ENCODE measurements at regions not wholly inside any gene's neighbourhood (a gene's known extent, or its start where the extent isn't known, plus 50 kb on each side); places are given as distances from the start of the nearest gene placed in this dataset.

DNA sequence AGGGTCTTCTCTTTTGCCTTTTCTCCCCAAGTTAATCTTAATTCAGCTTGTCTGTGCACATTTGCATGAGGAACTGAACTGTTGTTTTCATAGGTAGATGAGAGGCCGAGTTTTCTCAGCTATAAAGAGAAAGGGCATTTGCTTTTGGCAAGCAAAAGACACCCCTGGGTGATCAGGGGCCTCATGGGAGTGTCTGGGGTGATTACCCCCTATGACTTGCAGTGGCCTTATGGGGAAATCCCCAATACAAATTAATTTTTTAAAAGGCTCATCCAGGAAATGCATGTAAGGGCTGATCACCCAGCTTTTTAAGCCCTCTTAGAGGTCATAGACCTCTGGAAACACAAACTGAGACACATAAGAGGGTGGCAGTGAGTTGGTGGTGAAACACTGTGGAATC lies 56.4 kb upstream of the HMX1 start:
- no peak overlapping the region for H3K4me2 ChIP-seq (ENCODE audit: insufficient read depth, low read length)
- no peak for TF ChIP-seq SIX5 (IDR thresholded peaks at IDR 0.05; ENCODE audit: borderline replicate concordance in 1 of 2, insufficient read depth in 1 of 2, low read depth in 1 of 2, low read length in 2 of 2)
- no peak for TF ChIP-seq ZKSCAN8 (CRISPR knock-in tag; IDR thresholded peaks at IDR 0.05)
- TF ChIP-seq TBP (optimal IDR thresholded peaks at IDR 0.05; ENCODE audit: low read depth, low read length), result no peak
- TF ChIP-seq, protein P1, sequence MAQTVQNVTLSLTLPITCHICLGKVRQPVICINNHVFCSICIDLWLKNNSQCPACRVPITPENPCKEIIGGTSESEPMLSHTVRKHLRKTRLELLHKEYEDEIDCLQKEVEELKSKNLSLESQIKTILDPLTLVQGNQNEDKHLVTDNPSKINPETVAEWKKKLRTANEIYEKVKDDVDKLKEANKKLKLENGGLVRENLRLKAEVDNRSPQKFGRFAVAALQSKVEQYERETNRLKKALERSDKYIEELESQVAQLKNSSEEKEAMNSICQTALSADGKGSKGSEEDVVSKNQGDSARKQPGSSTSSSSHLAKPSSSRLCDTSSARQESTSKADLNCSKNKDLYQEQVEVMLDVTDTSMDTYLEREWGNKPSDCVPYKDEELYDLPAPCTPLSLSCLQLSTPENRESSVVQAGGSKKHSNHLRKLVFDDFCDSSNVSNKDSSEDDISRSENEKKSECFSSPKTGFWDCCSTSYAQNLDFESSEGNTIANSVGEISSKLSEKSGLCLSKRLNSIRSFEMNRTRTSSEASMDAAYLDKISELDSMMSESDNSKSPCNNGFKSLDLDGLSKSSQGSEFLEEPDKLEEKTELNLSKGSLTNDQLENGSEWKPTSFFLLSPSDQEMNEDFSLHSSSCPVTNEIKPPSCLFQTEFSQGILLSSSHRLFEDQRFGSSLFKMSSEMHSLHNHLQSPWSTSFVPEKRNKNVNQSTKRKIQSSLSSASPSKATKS (CRISPR knock-in tag; IDR thresholded peaks at IDR 0.05), result no peak
- no peak for TF ChIP-seq HDAC2 (IDR thresholded peaks at IDR 0.05)
- TF ChIP-seq, protein P2, sequence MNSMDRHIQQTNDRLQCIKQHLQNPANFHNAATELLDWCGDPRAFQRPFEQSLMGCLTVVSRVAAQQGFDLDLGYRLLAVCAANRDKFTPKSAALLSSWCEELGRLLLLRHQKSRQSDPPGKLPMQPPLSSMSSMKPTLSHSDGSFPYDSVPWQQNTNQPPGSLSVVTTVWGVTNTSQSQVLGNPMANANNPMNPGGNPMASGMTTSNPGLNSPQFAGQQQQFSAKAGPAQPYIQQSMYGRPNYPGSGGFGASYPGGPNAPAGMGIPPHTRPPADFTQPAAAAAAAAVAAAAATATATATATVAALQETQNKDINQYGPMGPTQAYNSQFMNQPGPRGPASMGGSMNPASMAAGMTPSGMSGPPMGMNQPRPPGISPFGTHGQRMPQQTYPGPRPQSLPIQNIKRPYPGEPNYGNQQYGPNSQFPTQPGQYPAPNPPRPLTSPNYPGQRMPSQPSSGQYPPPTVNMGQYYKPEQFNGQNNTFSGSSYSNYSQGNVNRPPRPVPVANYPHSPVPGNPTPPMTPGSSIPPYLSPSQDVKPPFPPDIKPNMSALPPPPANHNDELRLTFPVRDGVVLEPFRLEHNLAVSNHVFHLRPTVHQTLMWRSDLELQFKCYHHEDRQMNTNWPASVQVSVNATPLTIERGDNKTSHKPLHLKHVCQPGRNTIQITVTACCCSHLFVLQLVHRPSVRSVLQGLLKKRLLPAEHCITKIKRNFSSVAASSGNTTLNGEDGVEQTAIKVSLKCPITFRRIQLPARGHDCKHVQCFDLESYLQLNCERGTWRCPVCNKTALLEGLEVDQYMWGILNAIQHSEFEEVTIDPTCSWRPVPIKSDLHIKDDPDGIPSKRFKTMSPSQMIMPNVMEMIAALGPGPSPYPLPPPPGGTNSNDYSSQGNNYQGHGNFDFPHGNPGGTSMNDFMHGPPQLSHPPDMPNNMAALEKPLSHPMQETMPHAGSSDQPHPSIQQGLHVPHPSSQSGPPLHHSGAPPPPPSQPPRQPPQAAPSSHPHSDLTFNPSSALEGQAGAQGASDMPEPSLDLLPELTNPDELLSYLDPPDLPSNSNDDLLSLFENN (IDR thresholded peaks at IDR 0.05; ENCODE audit: low read depth in 2 of 2, low read length in 2 of 2), result no peak
- TF ChIP-seq ZNF561 (CRISPR knock-in tag; conservative IDR thresholded peaks at IDR 0.05), result no peak
- no peak for TF ChIP-seq HIVEP1 (CRISPR knock-in tag; IDR thresholded peaks at IDR 0.05)
- TF ChIP-seq DMBX1 (CRISPR knock-in tag; IDR thresholded peaks at IDR 0.05; ENCODE audit: borderline replicate concordance), result no peak
- TF ChIP-seq MTF1 (CRISPR knock-in tag; IDR thresholded peaks at IDR 0.05; ENCODE audit: borderline replicate concordance), result no peak
- TF ChIP-seq RAD21 (CRISPR knock-in tag; conservative IDR thresholded peaks at IDR 0.05 in 1 of 2, IDR thresholded peaks at IDR 0.05 in 1 of 2), result no peak
- TF ChIP-seq DIDO1 (tag; IDR thresholded peaks at IDR 0.05; ENCODE audit: low read depth), result no peak
- TF ChIP-seq HNRNPUL1 (IDR thresholded peaks at IDR 0.05; ENCODE audit: low read length), result no peak
- TF ChIP-seq, protein P3, sequence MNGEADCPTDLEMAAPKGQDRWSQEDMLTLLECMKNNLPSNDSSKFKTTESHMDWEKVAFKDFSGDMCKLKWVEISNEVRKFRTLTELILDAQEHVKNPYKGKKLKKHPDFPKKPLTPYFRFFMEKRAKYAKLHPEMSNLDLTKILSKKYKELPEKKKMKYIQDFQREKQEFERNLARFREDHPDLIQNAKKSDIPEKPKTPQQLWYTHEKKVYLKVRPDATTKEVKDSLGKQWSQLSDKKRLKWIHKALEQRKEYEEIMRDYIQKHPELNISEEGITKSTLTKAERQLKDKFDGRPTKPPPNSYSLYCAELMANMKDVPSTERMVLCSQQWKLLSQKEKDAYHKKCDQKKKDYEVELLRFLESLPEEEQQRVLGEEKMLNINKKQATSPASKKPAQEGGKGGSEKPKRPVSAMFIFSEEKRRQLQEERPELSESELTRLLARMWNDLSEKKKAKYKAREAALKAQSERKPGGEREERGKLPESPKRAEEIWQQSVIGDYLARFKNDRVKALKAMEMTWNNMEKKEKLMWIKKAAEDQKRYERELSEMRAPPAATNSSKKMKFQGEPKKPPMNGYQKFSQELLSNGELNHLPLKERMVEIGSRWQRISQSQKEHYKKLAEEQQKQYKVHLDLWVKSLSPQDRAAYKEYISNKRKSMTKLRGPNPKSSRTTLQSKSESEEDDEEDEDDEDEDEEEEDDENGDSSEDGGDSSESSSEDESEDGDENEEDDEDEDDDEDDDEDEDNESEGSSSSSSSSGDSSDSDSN (IDR thresholded peaks at IDR 0.05; ENCODE audit: borderline replicate concordance in 1 of 2, low read depth in 2 of 2, low read length in 2 of 2), result no peak
- BruUV-seq (replicated peaks), result no TSS peak
- in situ Hi-C loops (cut with MboI) (loop anchor here (10.0 kb wide), 1 partner anchor 243 kb away; no protein-coding TSS in a partner anchor), intact Hi-C loops (cut with micrococcal nuclease) (no loop called here)
- H3K4me3 ChIP-seq, result no peak overlapping the region
- no peaks in the 10 kb centered on the region for H4K20me1 ChIP-seq (replicated peaks; ENCODE audit: control insufficient read depth, insufficient read depth, low read length)
- CTCF ChIA-PET (ENCODE audit: low intra/inter-chr PET ratio), result no interaction called here
- H3K9ac ChIP-seq (ENCODE audit: insufficient read depth in 1 of 2, low read depth in 2 of 2, low read length in 2 of 2), result no peak overlapping the region
- POLR2A ChIA-PET, result no interaction called here
- no peak overlapping the region for H3K27ac ChIP-seq (ENCODE audit: extremely low read depth, low read depth, low read length)
- WGBS (ENCODE audit: insufficient coverage, low coverage, missing lambda C conversion rate), result 0% methylated on average over 1 of the region's 1 CpG
- ATAC-seq (no peak), DNase-seq (ENCODE audit: extremely low read depth in 1 of 4, low spot score in 3 of 4) (peak in 1 of 4 experiments; percentile 1), FAIRE-seq (no peak)
- no peaks in the 10 kb centered on the region for H3K9me3 ChIP-seq (replicated peaks; ENCODE audit: control insufficient read depth, insufficient read depth, low read depth, low read length)
- H3K79me2 ChIP-seq (ENCODE audit: control insufficient read depth, insufficient read depth, low read length), result no peaks in the 10 kb centered on the region
- H3K9me1 ChIP-seq (ENCODE audit: control insufficient read depth, insufficient read depth, low read length), result no peaks in the 10 kb centered on the region
- no peak overlapping the region for H2AFZ ChIP-seq (ENCODE audit: low read depth, low read length)
- no peaks in the 10 kb centered on the region for H3K27me3 ChIP-seq (ENCODE audit: control insufficient read depth in 2 of 2, insufficient read depth in 2 of 2, low read length in 2 of 2)
- H3K4me1 ChIP-seq (replicated peaks in 1 of 2; ENCODE audit: control insufficient read depth in 2 of 2, insufficient read depth in 2 of 2, low read length in 2 of 2), result no peaks in the 10 kb centered on the region
- no peaks in the 10 kb centered on the region for H3K36me3 ChIP-seq (ENCODE audit: control insufficient read depth, insufficient read depth, low read length)

Data from K562 (cell line).